OCI-LY1 (cell line): ENCODE measurements at regions not wholly inside any gene's neighbourhood (a gene's known extent, or its start where the extent isn't known, plus 50 kb on each side); places are given as distances from the start of the nearest gene placed in this dataset.

Experiments used
- H2AFZ ChIP-seq: fragments of 200-600 bp; sonication (generic), shearing (Covaris generic); 2 replicates; pipeline ENCODE4 v1.6.0; 2014; ENCODE audit warnings: antibody characterized with exemption, mild to moderate bottlenecking, low read length
- H3F3A ChIP-seq: fragments of 200-600 bp; sonication (generic), shearing (Covaris generic); 2 replicates; pipeline ENCODE4 v1.6.0; 2014; ENCODE audit warnings: mild to moderate bottlenecking, antibody characterized with exemption, low read length, moderate library complexity; ENCODE audit not compliant: insufficient read depth
- H3K27ac ChIP-seq: fragments of 200-600 bp; sonication (generic); 2 replicates; pipeline ENCODE4 v1.5.1; 2014; ENCODE audit warnings: low read length, mixed run types, mild to moderate bottlenecking, low read depth; ENCODE audit not compliant: poor library complexity, severe bottlenecking
- H3K27me3 ChIP-seq: fragments of 200-600 bp; sonication (generic); 2 replicates; pipeline ENCODE4 v1.6.0; 2014; ENCODE audit warnings: antibody characterized with exemption, mild to moderate bottlenecking, low read length, moderate library complexity; ENCODE audit not compliant: insufficient read depth
- H3K36me3 ChIP-seq: fragments of 200-600 bp; sonication (generic); 2 replicates; pipeline ENCODE4 v1.6.1; 2014; ENCODE audit warnings: mild to moderate bottlenecking, antibody characterized with exemption, low read length, moderate library complexity, mixed read lengths; ENCODE audit not compliant: insufficient read depth
- H3K4me1 ChIP-seq: fragments of 200-600 bp; sonication (generic); 2 replicates; pipeline ENCODE4 v1.5.1; 2014; ENCODE audit warnings: mild to moderate bottlenecking, low read length, moderate library complexity; ENCODE audit not compliant: insufficient read depth, severe bottlenecking
- H3K4me2 ChIP-seq: fragments of 200-600 bp; sonication (generic), shearing (Covaris generic); 2 replicates; pipeline ENCODE4 v1.6.1; 2014; ENCODE audit warnings: low read length
- H3K4me3 ChIP-seq: fragments of 200-600 bp; sonication (generic); 2 replicates; pipeline ENCODE4 v1.5.1; 2014; ENCODE audit warnings: low read length, low read depth, mild to moderate bottlenecking, mixed read lengths; ENCODE audit not compliant: poor library complexity, severe bottlenecking
- H3K79me2 ChIP-seq: fragments of 200-600 bp; shearing (Covaris generic); 2 replicates; pipeline ENCODE4 v1.6.1; 2016; ENCODE audit warnings: mixed run types, low read length, mixed read lengths; ENCODE audit not compliant: insufficient read depth
- H3K9ac ChIP-seq: fragments of 200-600 bp; sonication (generic), shearing (Covaris generic); 2 replicates; pipeline ENCODE4 v1.6.1; 2014; ENCODE audit warnings: mild to moderate bottlenecking, low read length, mixed read lengths
- H3K9me2 ChIP-seq: fragments of 200-600 bp; sonication (generic), shearing (Covaris generic); 2 replicates; pipeline ENCODE4 v1.6.1; 2014; ENCODE audit warnings: low read depth, mild to moderate bottlenecking, low read length, mixed read lengths
- H3K9me3 ChIP-seq: fragments of 200-600 bp; shearing (Covaris generic); 2 replicates; pipeline ENCODE4 v1.6.1; 2014; ENCODE audit warnings: low read length, mixed read lengths
- H4K20me1 ChIP-seq: fragments of 200-600 bp; sonication (generic), shearing (Covaris generic); 2 replicates; pipeline ENCODE4 v1.6.0; 2016; ENCODE audit warnings: mild to moderate bottlenecking, low read length; ENCODE audit not compliant: insufficient read depth
- EZH2 ChIP-seq: fragments of 200-600 bp; sonication (generic), shearing (Covaris generic); IDR thresholded peaks from 2 replicates; pipeline ENCODE4 v1.8.0; 2017; ENCODE audit warnings: borderline replicate concordance, mixed run types, mild to moderate bottlenecking, antibody characterized with exemption, low read length, moderate library complexity, mixed read lengths
- TF ChIP-seq, protein P1 (sequence below): fragments of 200-600 bp; sonication (generic), shearing (Covaris generic); IDR thresholded peaks from 2 replicates; pipeline ENCODE4 v1.5.1; 2017; ENCODE audit warnings: mild to moderate bottlenecking, antibody characterized with exemption, low read length, moderate library complexity, mixed read lengths

DNA sequence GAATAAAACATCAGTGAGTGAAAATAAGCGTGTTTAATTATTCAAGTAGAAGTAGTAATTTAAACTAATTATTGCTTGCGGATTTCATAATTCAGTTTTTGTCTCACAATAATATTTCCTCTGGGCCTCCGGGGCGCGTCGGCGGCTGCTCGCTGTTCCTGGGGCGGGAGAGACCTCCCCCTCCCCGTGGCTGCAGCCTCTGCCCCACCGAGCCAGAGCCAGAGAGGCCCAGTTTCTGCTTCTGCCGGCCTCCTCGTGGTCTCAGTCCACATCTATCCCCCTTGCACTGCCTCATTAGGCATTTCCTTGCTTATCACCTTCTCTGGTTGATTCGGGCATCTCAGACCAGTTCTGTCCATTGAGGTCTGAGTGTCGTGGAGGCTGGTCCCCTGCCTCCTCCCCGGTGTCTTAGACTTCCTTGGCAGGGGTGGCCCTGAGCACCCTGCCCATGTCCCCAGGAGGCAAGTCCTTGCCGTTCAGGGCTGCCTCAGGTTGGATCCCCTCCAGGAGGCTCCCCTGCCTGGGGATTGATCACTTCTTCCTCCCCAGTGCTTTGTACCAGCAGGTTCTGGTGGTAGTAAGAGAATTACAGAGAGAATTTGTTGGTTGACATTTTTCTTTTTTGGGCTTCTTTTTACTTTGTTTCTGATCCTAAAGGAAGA, 78.0 kb downstream of the SLC25A47 start:
- no peaks in the 10 kb centered on the region for H3K79me2 ChIP-seq
- no peak overlapping the region for H3K4me3 ChIP-seq
- no peaks in the 10 kb centered on the region for H3K36me3 ChIP-seq
- no peaks in the 10 kb centered on the region for H3K9me3 ChIP-seq
- H3K4me2 ChIP-seq, result no peak overlapping the region
- no peaks in the 10 kb centered on the region for H3K27me3 ChIP-seq
- H3F3A ChIP-seq, result no peaks in the 10 kb centered on the region
- H3K9me2 ChIP-seq, result no peaks in the 10 kb centered on the region
- H3K27ac ChIP-seq, result no peak overlapping the region
- H3K9ac ChIP-seq, result no peak overlapping the region
- no peaks in the 10 kb centered on the region for H4K20me1 ChIP-seq
- H3K4me1 ChIP-seq, result no peaks in the 10 kb centered on the region
- no peak for TF ChIP-seq EZH2
- TF ChIP-seq, protein P1, sequence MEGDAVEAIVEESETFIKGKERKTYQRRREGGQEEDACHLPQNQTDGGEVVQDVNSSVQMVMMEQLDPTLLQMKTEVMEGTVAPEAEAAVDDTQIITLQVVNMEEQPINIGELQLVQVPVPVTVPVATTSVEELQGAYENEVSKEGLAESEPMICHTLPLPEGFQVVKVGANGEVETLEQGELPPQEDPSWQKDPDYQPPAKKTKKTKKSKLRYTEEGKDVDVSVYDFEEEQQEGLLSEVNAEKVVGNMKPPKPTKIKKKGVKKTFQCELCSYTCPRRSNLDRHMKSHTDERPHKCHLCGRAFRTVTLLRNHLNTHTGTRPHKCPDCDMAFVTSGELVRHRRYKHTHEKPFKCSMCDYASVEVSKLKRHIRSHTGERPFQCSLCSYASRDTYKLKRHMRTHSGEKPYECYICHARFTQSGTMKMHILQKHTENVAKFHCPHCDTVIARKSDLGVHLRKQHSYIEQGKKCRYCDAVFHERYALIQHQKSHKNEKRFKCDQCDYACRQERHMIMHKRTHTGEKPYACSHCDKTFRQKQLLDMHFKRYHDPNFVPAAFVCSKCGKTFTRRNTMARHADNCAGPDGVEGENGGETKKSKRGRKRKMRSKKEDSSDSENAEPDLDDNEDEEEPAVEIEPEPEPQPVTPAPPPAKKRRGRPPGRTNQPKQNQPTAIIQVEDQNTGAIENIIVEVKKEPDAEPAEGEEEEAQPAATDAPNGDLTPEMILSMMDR, result no peak
- H2AFZ ChIP-seq, result no peak overlapping the region

DNA sequence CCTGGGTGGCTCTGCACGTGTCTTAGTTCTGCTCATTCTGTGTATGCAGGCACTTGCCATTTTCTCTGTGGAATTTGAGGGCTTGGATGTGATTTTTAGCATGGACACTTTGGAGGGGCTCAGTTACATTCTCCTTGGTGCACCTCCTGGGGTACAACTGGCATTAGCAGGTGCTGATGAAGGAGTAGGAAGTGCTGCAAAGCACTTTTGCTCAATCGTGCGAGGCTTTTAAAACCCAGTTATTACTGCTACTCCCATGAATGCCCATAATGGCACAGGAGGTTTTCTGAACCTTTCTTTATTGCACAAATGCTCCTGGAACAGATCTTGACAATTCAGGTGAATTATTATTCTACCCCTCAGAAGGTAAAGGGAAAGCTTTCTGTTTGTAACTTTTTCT, 78.7 kb downstream of the SLC25A47 start:
- Histone ChIP-seq H3K36me3 (no peaks in the 10 kb centered on the region), H3K27ac (no peak overlapping the region), H3K4me3 (no peak overlapping the region), H2AFZ (no peak overlapping the region), H3K4me1 (no peaks in the 10 kb centered on the region), H3K27me3 (no peaks in the 10 kb centered on the region), H4K20me1 (no peaks in the 10 kb centered on the region), H3K9me2 (no peaks in the 10 kb centered on the region), H3K4me2 (no peak overlapping the region), H3K9ac (no peak overlapping the region), H3F3A (no peaks in the 10 kb centered on the region), H3K9me3 (no peaks in the 10 kb centered on the region), H3K79me2 (no peaks in the 10 kb centered on the region)
- no peak for TF ChIP-seq EZH2
- TF ChIP-seq, protein P1, result no peak

DNA sequence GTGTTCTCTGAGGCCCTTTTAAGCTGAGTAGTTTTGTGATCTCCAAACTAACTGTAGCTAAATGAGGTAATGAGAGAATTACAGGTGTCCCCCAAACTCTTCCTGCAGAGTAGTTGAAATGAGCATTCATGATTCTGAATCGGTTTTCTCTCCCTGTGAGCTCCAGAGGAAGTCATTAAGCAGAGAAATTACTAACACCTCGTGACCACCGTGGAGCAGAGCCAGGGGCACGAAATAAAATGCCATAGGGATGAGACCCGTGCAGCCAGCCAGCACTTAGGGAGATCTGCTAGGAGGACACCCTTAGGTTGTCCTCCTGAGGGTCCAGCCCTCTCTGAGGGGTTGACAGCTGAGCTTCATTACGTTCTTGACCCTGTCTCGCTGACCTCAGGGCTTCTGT, 79.5 kb downstream of the SLC25A47 start:
- Histone ChIP-seq H3K27me3 (no peaks in the 10 kb centered on the region), H3K9me3 (no peaks in the 10 kb centered on the region), H3K36me3 (no peaks in the 10 kb centered on the region), H4K20me1 (no peaks in the 10 kb centered on the region), H3K4me1 (no peaks in the 10 kb centered on the region), H2AFZ (no peak overlapping the region), H3K9me2 (no peaks in the 10 kb centered on the region), H3K4me3 (no peak overlapping the region), H3K9ac (no peak overlapping the region), H3F3A (no peaks in the 10 kb centered on the region), H3K79me2 (no peaks in the 10 kb centered on the region), H3K4me2 (no peak overlapping the region), H3K27ac (no peak overlapping the region)
- TF ChIP-seq, protein P1, result no peak
- no peak for TF ChIP-seq EZH2
